GM23248 (cell line): ENCODE measurements at regions not wholly inside any gene's neighbourhood (a gene's known extent, or its start where the extent isn't known, plus 50 kb on each side); places are given as distances from the start of the nearest gene placed in this dataset.

ENCODE experiments used
- EZH2 ChIP-seq: fragments of 200-600 bp; sonication (generic); IDR thresholded peaks from 2 replicates; pipeline ENCODE4 v1.6.1; 2018; ENCODE audit warnings: antibody characterized with exemption, mild to moderate bottlenecking; ENCODE audit not compliant: insufficient read depth, poor library complexity, severe bottlenecking
- EZH2phosphoT487 ChIP-seq: fragments of 200-600 bp; sonication (generic); IDR thresholded peaks from 2 replicates; pipeline ENCODE4 v1.6.1; 2018; ENCODE audit warnings: antibody characterized with exemption, moderate library complexity, mild to moderate bottlenecking, low read depth; ENCODE audit not compliant: insufficient read depth

- no peak for TF ChIP-seq EZH2
- no peak for TF ChIP-seq EZH2phosphoT487
Observed at GRCh38 chr6:125356884-125357283, 55.1 kb upstream of the HDDC2 start.
